LNCaP clone FGC (cell line): ENCODE measurements at regions not wholly inside any gene's neighbourhood (a gene's known extent, or its start where the extent isn't known, plus 50 kb on each side); places are given as distances from the start of the nearest gene placed in this dataset.

ENCODE experiments used
- DNase-seq: peaks from one replicate; pipeline ENCODE4 v3.0.0-alpha.2; 2011; ENCODE audit warnings: low read depth
- H3K4me3 ChIP-seq: 2 replicates; pipeline ENCODE4 v1.5.1; 2011; ENCODE audit warnings: mild to moderate bottlenecking, low read depth, low read length, control low read depth
- TF ChIP-seq, protein P1 (sequence below): IDR thresholded peaks from 2 replicates; pipeline ENCODE4 v1.5.1; 2012; ENCODE audit warnings: mild to moderate bottlenecking; ENCODE audit not compliant: control insufficient read depth, insufficient read depth; ENCODE audit errors: extremely low read depth

DNA sequence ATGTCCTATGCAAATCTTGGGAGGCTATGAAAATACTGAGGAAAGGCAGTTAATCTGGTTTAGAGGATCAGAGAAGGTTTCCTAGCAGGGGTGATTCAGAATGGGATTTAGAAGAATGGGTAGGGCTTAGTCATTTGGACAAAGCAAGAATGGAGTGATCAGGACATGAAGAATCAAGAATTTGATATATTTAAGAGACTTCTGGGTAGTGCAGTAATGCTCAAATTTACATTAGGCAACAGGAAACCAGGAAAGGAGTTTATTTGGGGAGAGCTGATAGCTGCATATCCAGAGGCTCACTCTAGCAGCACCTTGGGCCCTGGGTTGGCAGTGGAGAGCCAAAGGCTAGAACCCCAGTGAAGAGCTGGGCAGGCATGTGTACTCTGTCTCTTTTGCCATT lies 78.9 kb upstream of the PAPPA start:
- no peak for DNase-seq
- TF ChIP-seq, protein P1, sequence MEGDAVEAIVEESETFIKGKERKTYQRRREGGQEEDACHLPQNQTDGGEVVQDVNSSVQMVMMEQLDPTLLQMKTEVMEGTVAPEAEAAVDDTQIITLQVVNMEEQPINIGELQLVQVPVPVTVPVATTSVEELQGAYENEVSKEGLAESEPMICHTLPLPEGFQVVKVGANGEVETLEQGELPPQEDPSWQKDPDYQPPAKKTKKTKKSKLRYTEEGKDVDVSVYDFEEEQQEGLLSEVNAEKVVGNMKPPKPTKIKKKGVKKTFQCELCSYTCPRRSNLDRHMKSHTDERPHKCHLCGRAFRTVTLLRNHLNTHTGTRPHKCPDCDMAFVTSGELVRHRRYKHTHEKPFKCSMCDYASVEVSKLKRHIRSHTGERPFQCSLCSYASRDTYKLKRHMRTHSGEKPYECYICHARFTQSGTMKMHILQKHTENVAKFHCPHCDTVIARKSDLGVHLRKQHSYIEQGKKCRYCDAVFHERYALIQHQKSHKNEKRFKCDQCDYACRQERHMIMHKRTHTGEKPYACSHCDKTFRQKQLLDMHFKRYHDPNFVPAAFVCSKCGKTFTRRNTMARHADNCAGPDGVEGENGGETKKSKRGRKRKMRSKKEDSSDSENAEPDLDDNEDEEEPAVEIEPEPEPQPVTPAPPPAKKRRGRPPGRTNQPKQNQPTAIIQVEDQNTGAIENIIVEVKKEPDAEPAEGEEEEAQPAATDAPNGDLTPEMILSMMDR: no peak
- no peak overlapping the region for H3K4me3 ChIP-seq

DNA sequence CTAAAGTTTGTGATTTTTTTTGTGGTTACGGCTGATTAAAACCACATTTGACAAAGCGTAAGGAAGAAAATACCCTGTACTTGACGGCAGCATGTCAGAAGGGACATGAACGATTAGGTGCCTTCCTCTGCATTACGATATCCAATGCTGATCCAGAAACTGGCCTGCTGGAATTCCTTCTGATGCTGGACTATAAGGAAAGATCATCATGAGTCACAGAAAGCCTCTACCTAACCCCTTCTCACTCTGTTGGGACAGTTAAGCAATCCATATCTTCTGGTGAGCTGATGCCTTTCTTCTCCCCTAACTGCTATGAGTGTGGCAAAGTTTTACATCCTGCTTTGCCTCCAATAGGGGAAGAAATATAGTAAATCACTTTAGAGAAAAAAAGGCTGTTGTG lies 78.4 kb upstream of the PAPPA start:
- TF ChIP-seq, protein P1: no peak
- DNase-seq: no peak
- no peak overlapping the region for H3K4me3 ChIP-seq

DNA sequence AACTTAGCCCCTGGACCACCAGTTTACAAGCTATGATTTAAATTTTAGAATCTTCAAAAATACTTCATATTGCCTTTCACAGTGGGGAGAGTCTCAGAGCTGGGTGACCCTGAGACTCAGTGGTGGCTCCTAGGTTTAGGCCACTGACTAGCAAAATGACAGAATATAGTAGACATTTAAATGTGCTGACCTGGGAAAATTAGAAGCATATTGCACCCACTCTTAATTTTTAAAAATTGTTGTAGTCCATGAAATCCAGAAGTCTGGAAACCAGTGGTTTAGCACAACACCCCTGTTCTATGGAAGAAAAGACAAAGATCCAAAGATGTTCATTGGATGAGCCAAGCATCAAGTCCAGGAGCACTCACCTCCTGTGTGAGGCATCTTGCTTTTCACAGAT lies 75.0 kb upstream of the PAPPA start:
- TF ChIP-seq, protein P1: no peak
- DNase-seq: no peak
- H3K4me3 ChIP-seq: no peak overlapping the region

DNA sequence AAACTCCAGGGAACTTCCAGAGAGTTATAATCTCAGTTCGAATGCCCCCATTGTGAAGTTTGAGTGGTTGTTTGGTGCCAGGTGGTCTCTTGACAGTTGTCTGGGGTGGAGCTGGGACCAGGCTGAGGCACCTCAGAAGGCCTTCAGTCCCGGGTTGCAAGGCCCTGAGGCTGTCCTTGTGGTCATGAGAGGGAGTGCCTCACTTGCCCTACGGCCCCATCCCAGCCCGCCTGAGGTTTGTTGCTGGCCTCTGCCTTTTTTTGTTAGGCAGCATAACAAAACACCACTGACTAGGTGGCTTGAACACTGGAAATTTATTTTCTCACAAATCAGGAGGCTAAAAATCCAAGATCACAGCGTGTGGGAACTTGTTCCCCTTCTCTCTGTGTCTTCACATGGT lies 73.0 kb upstream of the PAPPA start:
- DNase-seq: no peak
- H3K4me3 ChIP-seq: no peak overlapping the region
- TF ChIP-seq, protein P1: no peak

DNA sequence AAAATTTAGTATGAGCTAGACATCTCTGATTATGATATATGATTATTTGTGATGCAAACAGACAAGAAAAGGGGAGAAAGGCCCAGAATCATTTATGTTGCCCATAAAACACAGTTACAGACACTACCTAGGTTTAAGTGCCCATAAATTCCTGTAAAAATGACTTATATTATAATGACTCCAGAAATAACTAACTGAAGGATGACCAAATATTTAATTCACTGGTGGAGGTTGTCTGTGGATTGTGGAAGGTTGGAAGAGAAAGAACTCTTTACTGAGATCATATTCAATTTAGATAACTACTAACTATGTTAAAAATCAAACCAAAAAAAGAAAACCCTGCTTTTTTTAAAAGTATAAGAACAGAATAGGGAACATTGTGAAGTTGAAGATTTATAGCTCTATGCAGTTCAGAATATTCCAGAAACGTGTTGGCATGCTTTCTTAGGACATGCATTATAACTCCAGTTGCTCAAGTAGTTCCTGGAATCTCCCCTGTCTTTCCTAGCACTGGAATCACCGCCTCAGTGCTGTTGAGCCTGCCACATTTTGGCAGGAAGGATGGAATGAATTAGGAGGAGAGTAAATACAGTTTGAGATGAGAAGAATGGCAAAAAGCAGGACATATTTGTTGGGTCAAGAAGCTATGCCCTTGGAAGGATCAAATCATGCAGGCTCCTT lies 72.0 kb upstream of the PAPPA start:
- H3K4me3 ChIP-seq: no peak overlapping the region
- DNase-seq: no peak
- TF ChIP-seq, protein P1: no peak

DNA sequence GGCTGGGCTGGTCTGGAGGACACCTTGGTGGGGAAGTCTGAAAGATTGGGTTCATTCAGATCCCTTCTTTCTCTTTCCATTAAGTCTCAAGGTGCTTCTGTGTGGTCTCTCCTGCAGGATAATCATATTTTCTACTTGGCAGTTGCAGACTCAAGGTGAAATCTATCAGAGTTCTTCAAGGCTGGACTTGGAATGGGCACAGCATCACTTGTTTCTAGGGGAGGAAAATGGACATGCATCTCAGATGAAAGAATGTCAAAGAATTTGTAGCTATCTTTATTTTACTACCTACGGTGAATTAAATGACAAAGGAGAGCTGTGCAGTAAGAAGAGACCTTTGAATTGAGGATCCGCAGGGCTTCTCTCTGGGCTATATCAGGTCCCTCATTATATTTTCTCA lies 69.8 kb upstream of the PAPPA start:
- TF ChIP-seq, protein P1: no peak
- no peak for DNase-seq
- no peak overlapping the region for H3K4me3 ChIP-seq

DNA sequence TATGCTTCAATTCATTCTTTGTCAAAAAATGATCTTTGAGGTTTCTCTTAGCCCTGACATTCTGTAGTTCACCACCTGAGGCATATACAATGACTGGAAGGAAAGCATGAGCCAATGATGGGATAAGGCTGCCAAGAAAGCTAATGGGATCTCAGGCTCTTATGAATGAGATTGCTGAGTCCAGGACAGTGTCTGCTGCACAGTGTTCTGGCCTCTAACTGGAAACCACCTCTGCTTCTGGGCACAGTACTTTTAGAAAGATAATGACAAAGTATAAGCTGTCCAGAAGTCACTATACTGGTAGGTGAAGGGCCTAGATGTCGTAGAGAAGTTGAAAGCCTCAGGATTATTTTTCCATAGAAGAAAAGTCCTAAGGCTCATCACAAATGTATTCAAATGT lies 69.1 kb upstream of the PAPPA start:
- H3K4me3 ChIP-seq: no peak overlapping the region
- no peak for DNase-seq
- TF ChIP-seq, protein P1: no peak
